ACC112 (cell line): ENCODE measurements at regions not wholly inside any gene's neighbourhood (a gene's known extent, or its start where the extent isn't known, plus 50 kb on each side); places are given as distances from the start of the nearest gene placed in this dataset.

Experiments used
- H2AFZ ChIP-seq: fragments of 200-600 bp; sonication (generic); one replicate; pipeline ENCODE4 v1.6.0; 2017; ENCODE audit warnings: antibody characterized with exemption, low read length; ENCODE audit not compliant: unreplicated experiment
- H3K27ac ChIP-seq: fragments of 200-600 bp; sonication (generic); 2 replicates; pipeline ENCODE4 v1.5.1; 2014; ENCODE audit warnings: low read depth, mild to moderate bottlenecking, antibody characterized with exemption, low read length, moderate library complexity
- H3K27me3 ChIP-seq: fragments of 200-600 bp; sonication (generic); 2 replicates; pipeline ENCODE4 v1.6.1; 2014; ENCODE audit warnings: mild to moderate bottlenecking, antibody characterized with exemption, low read length, moderate library complexity, mixed read lengths; ENCODE audit not compliant: insufficient read depth
- H3K36me3 ChIP-seq: fragments of 200-600 bp; sonication (generic); 2 replicates; pipeline ENCODE4 v1.6.1; 2016; ENCODE audit warnings: mild to moderate bottlenecking, antibody characterized with exemption, low read length, moderate library complexity, mixed read lengths; ENCODE audit not compliant: insufficient read depth
- H3K4me1 ChIP-seq: fragments of 200-600 bp; sonication (generic); one replicate; pipeline ENCODE4 v1.6.1; 2016; ENCODE audit warnings: low read length, mixed read lengths; ENCODE audit not compliant: insufficient read depth, unreplicated experiment, control insufficient read depth
- H3K4me3 ChIP-seq: fragments of 200-600 bp; sonication (generic); 2 replicates; pipeline ENCODE4 v1.5.1; 2014; ENCODE audit warnings: mild to moderate bottlenecking, low read depth, low read length
- H3K79me2 ChIP-seq: fragments of 200-600 bp; sonication (generic); one replicate; pipeline ENCODE4 v1.6.0; 2016; ENCODE audit warnings: low read length; ENCODE audit not compliant: control insufficient read depth, unreplicated experiment, insufficient read depth

DNA sequence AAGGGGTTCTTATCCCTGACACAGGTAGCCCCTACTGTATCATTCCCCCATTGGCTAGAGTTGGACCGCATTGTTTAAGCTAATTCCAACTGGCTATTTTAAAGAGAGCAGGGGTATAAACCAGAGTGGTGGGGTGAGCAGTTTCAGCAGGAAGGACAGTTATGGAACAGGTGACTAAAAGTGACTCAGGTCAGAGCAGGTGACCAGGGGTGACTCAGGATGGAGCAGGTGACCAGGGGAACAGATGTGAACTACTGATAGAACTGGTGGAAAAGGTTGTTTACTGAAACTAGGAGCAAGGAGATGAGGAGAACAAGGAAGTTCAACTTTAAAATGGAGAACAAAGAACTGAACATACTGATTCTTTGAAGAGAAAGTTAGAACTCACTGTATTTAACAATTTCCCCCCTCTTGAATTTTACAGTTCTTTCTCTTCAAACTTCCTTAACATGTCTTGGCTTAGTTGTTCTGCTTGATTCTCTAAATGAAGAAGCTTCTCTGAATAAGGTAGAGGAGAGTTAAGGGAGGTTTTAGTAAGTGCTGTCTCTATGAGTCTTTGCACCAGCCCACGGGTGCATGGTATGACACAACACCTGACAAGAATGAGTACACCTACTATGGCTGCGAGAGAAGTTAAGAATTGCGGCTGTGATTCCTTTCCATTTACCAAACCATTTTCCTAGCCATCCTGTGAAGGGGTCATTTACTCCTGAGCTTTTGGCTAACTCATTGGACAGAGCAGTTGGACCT, 83.4 kb upstream of the WNT7A start:
- H3K4me3 ChIP-seq: no peak overlapping the region
- no peaks in the 10 kb centered on the region for H3K27me3 ChIP-seq
- H3K36me3 ChIP-seq: no peaks in the 10 kb centered on the region
- H3K4me1 ChIP-seq: no peaks in the 10 kb centered on the region
- no peaks in the 10 kb centered on the region for H3K79me2 ChIP-seq
- no peak overlapping the region for H2AFZ ChIP-seq
- H3K27ac ChIP-seq: no peak overlapping the region

DNA sequence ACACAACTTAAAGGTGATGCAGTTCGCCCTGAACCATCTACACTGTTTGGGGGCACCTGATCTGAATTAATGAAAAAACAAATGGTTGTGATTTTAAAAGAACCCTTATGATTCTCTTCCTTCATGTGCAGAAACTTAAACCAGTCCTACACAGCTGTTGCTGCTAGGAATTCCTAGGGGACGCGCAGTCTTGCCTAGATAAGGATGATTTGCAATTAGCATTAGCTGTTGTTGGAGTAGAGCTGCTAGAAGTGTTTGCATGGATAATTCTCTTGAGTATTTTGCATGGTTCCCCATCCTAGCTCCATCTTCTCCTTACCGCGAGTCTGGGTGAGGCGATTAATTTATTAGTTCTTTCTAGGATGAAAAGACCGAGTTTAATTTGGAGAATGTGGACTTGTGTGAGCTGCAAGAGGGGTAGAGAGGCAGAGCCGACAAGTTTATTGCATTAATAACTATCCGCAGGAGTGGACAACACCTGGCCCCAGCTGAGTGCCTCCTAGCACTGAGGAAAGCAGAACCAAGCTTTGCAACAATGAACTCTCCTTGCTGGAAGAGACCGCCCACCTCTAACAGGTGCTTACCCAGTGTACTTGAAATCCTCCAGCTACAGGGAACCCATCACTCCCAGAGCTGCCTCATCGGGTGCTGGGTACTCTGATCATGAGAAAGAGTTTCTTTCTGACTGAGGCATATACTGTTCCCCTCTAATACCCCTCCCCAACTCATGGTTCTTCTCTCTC, 75.0 kb upstream of the WNT7A start:
- H3K27ac ChIP-seq: no peak overlapping the region
- H2AFZ ChIP-seq: no peak overlapping the region
- no peaks in the 10 kb centered on the region for H3K4me1 ChIP-seq
- H3K79me2 ChIP-seq: no peaks in the 10 kb centered on the region
- H3K4me3 ChIP-seq: no peak overlapping the region
- no peaks in the 10 kb centered on the region for H3K36me3 ChIP-seq
- no peaks in the 10 kb centered on the region for H3K27me3 ChIP-seq

DNA sequence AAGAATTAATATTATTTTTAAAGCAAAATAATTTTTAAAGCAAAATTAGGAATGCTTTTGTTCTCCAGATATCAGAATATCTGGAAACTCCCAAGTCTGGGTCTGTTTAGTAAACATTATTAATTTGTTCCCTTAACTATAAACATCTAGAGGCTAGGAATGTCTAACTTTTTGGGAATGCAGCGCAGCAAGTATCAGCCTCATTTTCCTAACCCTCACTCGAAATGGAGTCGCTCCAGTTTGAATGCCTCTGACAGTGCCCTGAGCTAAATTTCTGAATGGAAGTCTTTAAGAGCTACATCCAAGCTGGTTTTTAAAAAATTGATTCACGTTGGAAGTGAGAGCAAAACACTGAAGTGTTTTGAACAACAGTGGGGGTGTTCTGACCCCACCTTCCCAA, 74.4 kb upstream of the WNT7A start:
- H2AFZ ChIP-seq: no peak overlapping the region
- H3K27ac ChIP-seq: no peak overlapping the region
- H3K27me3 ChIP-seq: no peaks in the 10 kb centered on the region
- H3K36me3 ChIP-seq: no peaks in the 10 kb centered on the region
- no peaks in the 10 kb centered on the region for H3K79me2 ChIP-seq
- no peak overlapping the region for H3K4me3 ChIP-seq
- H3K4me1 ChIP-seq: no peaks in the 10 kb centered on the region

DNA sequence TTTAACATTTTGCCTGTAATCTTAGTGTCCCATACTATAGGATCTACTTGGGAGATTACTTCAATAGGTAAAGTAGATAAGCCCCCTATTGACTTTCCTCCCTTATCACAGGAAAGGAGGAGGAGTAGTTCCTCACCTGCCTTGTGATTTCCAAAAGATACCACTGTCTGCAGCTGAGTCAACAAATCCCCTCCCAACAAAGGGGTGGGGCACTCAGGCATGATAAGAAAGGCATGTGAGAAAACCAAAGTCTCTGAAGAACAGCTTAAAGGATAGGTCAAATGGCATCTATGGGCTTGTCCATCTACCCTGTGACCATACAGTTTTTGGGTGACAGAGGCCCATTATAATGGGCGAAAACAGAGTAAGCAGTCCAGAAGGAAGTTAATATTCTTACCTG, 71.3 kb upstream of the WNT7A start:
- Histone ChIP-seq H3K4me1 (no peaks in the 10 kb centered on the region), H3K27ac (no peak overlapping the region), H3K27me3 (no peaks in the 10 kb centered on the region), H3K79me2 (no peaks in the 10 kb centered on the region), H2AFZ (no peak overlapping the region), H3K36me3 (no peaks in the 10 kb centered on the region), H3K4me3 (no peak overlapping the region)

DNA sequence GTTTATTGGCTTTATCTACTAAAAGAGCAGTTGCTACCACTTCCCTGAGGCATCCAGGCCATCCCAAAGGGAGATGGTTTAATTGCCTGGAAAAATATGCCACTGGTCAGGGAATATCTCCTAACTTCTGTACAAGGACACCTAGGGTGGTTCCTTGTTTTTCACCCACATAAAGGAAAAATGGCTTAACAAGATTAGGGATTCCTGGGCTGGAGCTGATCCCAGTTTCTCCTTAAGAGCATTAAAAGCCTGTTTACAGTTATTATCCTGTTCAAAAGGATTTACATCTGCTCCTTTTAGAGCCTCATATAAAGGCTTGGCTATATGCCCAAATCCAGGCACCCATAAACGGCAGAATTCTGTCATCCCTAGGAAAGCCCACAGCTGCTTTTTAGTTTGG, 70.2 kb upstream of the WNT7A start:
- Histone ChIP-seq H3K4me3 (no peak overlapping the region), H3K79me2 (no peaks in the 10 kb centered on the region), H3K36me3 (no peaks in the 10 kb centered on the region), H3K4me1 (no peaks in the 10 kb centered on the region), H3K27me3 (no peaks in the 10 kb centered on the region), H3K27ac (no peak overlapping the region), H2AFZ (no peak overlapping the region)

DNA sequence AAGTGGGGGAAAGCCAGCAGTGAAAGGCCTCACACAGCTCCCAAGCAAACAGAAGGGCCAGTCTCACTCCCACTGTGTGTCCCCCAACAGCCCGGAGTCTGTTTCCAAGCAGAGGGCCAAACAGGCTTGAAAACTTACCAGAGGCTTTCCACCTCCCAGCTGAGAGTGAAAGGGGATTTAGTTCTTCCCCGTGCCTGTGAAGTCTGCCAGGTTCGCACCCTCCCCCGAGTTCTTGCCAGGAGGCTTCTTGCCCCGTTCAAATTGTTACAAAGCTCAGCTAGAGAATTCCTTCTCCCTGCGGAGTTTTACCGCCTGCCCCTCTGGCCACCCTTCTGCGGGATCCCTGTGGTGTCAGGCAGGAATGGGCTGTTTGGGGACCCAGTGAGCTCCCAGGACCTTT, 68.0 kb upstream of the WNT7A start:
- H2AFZ ChIP-seq: no peak overlapping the region
- no peaks in the 10 kb centered on the region for H3K36me3 ChIP-seq
- no peaks in the 10 kb centered on the region for H3K27me3 ChIP-seq
- no peaks in the 10 kb centered on the region for H3K4me1 ChIP-seq
- no peaks in the 10 kb centered on the region for H3K79me2 ChIP-seq
- no peak overlapping the region for H3K27ac ChIP-seq
- no peak overlapping the region for H3K4me3 ChIP-seq

DNA sequence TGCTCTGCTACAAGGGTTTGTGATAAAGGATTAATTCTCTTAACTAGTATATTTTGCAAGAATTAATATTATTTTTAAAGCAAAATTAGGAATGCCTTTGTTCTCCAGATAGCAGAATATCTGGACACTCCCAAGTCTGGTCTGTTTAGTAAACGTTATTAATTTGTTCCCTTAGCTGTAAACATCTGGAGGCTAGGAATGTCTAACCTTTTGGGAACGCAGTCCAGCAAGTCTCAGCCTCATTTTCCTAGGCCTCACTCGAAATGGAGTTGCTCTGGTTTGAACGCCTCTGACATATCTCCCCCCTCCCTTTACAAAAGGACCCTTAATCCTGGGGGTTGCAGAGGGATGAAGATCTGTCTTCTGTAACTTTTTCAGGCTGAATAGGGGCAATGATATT, 59.3 kb upstream of the WNT7A start:
- no peaks in the 10 kb centered on the region for H3K4me1 ChIP-seq
- H3K27ac ChIP-seq: no peak overlapping the region
- H3K4me3 ChIP-seq: no peak overlapping the region
- no peaks in the 10 kb centered on the region for H3K36me3 ChIP-seq
- H3K79me2 ChIP-seq: no peaks in the 10 kb centered on the region
- no peak overlapping the region for H2AFZ ChIP-seq
- H3K27me3 ChIP-seq: no peaks in the 10 kb centered on the region

DNA sequence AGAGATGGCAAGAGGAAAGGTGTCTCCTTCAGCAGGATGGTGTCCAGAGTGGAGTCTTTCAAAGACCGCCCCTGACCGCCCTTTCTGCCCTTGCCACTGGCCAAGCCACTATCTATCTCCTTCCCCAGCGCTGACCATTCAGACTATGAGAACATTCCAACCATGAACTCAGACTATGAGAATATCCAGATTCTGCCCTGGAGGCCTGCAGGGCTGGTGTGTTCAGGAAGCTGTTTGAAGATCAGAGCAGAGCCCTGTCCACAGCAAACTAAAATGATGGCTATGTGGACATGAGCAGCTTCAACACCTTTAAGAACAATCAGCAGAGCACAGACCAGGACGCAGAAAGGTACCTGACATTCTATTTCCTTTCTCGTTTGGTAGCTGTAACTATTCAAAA, 57.3 kb upstream of the WNT7A start:
- Histone ChIP-seq H3K4me1 (no peaks in the 10 kb centered on the region), H3K27ac (no peak overlapping the region), H3K36me3 (no peaks in the 10 kb centered on the region), H3K27me3 (no peaks in the 10 kb centered on the region), H3K4me3 (no peak overlapping the region), H3K79me2 (no peaks in the 10 kb centered on the region), H2AFZ (no peak overlapping the region)

DNA sequence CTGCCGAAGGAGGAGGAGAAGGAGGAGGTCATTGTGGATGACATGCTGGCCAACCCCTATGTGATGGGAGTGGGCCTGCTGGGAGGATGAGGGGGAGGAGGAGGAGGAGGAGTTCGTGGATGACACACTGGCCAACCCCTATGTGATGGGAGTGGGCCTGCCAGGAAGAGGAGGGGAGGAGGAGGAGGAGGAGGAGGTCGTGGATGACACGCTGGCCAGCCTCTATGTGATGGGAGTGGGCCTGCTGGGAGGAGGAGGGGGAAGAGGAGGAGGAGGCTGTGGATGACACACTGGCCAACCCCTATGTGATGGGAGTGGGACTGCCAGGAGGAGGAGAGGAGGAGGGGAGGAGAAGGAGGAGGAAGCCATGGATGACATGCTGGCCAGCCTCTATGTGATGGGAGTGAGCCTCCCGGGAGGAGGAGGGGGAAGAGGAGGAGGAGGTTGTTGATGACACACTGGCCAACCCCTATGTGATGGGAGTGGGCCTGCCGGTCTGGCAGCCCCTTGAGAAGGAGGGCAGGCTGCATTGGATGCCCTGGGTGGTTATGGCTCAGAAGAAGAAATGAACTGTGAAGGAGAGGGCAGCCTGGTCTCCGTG, 55.7 kb upstream of the WNT7A start:
- Histone ChIP-seq H3K27ac (no peak overlapping the region), H2AFZ (no peak overlapping the region), H3K4me3 (no peak overlapping the region), H3K27me3 (no peaks in the 10 kb centered on the region), H3K36me3 (no peaks in the 10 kb centered on the region), H3K4me1 (no peaks in the 10 kb centered on the region), H3K79me2 (no peaks in the 10 kb centered on the region)

DNA sequence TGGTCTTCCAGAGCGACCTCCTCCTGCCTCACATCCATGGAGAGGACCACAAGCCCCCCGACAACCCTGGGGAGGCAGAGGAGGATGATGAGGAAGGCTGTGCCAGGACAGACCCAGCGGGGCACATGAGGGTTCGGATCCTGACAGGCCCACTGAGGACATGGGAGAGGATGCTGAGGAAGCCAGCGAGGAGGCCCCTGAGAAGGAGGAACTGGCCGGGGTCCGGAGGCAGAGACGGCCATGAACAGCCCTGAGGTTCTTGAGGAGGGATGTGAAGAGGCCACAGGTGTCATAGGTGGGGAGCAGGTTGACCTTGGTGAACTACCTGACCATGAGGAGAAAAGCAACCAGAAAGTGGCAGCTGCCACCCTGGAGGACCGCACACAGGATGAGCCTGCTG, 54.9 kb upstream of the WNT7A start:
- Histone ChIP-seq H3K4me1 (no peaks in the 10 kb centered on the region), H3K4me3 (no peak overlapping the region), H3K27ac (no peak overlapping the region), H2AFZ (no peak overlapping the region), H3K36me3 (no peaks in the 10 kb centered on the region), H3K79me2 (no peaks in the 10 kb centered on the region), H3K27me3 (no peaks in the 10 kb centered on the region)

DNA sequence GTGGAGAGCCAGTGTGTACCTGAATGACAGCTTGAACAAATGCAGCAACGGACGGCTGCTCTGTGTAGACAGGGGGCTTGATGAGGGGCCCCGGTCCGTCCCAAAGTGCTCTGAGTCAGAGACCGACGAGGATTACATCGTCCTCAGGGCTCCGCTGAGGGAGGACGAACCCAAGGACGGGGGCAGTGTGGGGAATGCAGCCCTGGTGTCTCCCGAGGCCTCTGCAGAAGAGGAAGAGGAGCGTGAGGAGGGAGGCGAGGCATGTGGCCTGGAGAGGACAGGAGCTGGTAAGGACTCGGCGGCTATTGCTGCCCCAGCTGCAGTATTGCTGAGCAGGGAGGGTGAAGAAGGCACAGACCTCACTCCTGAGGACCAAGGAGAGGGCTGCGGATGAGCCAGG, 54.4 kb upstream of the WNT7A start:
- no peaks in the 10 kb centered on the region for H3K4me1 ChIP-seq
- H3K79me2 ChIP-seq: no peaks in the 10 kb centered on the region
- no peak overlapping the region for H3K4me3 ChIP-seq
- H3K27me3 ChIP-seq: no peaks in the 10 kb centered on the region
- H3K27ac ChIP-seq: no peak overlapping the region
- no peaks in the 10 kb centered on the region for H3K36me3 ChIP-seq
- no peak overlapping the region for H2AFZ ChIP-seq
